ENCODE measurements at regions not wholly inside any gene's neighbourhood (a gene's known extent, or its start where the extent isn't known, plus 50 kb on each side); places are given as distances from the start of the nearest gene placed in this dataset.

DNA sequence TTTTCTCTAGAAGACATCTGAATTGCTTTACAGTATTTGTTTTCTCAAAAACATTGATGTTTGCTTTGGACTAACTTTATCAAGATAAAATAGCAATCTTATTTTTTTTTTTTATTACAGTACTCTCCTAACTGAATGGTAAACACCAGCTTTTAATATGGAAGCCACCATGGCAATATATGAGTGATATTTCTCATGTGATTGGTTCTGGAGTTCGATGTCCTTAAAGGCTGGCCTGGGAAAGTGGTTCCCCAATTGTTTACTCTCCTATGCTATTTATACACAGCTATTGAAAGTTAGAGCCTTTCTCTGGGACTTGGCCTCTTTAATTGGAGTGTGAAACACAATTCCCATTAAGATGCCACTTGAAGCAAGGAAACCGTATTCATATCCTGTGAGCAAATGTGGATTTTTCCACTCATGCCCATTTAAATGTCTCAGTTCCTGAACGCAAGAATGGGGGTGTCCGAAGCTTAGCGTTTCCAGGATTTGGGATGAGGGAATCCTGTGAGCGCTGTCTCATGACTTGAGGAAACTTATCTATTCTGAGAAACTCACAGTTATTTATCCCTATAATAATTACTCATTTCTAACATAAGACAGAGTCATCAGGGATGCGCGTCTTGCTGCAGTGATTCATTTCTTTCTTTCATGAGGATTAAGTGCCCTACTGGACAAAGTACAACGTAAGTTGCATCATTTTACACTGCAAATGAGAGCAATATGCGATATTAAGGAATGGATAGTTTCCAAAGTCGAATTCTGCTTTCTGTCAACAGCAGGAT, 143.3 kb upstream of the PREP start:
- TF ChIP-seq, protein P1, sequence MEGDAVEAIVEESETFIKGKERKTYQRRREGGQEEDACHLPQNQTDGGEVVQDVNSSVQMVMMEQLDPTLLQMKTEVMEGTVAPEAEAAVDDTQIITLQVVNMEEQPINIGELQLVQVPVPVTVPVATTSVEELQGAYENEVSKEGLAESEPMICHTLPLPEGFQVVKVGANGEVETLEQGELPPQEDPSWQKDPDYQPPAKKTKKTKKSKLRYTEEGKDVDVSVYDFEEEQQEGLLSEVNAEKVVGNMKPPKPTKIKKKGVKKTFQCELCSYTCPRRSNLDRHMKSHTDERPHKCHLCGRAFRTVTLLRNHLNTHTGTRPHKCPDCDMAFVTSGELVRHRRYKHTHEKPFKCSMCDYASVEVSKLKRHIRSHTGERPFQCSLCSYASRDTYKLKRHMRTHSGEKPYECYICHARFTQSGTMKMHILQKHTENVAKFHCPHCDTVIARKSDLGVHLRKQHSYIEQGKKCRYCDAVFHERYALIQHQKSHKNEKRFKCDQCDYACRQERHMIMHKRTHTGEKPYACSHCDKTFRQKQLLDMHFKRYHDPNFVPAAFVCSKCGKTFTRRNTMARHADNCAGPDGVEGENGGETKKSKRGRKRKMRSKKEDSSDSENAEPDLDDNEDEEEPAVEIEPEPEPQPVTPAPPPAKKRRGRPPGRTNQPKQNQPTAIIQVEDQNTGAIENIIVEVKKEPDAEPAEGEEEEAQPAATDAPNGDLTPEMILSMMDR (IDR thresholded peaks at IDR 0.05; ENCODE audit: low read depth, low read length, poor library complexity, severe bottlenecking) = no peak
- TF ChIP-seq EZH2phosphoT487 (IDR thresholded peaks at IDR 0.05; ENCODE audit: borderline replicate concordance, low read length) = no peak

Measured in DOHH2 (cell line).